HepG2 (cell line): ENCODE measurements at regions not wholly inside any gene's neighbourhood (a gene's known extent, or its start where the extent isn't known, plus 50 kb on each side); places are given as distances from the start of the nearest gene placed in this dataset.

Experiments
- CEBPB ChIP-seq: IDR thresholded peaks from 2 replicates; pipeline ENCODE4 v1.6.1; 2011; ENCODE audit warnings: low read depth, low read length, improper control_type of control experiment, borderline replicate concordance
- ETS1 ChIP-seq: sonication (generic); formaldehyde crosslinking; IDR thresholded peaks from 2 replicates; pipeline ENCODE4 v1.4.0; 2020; ENCODE audit warnings: missing genetic modification reagents
- GATA4 ChIP-seq: sonication (generic); IDR thresholded peaks from 2 replicates; pipeline ENCODE4 v1.6.1; 2016; ENCODE audit warnings: antibody characterized with exemption, low read depth, borderline replicate concordance
- HMGXB3 ChIP-seq: sonication (generic); formaldehyde crosslinking; IDR thresholded peaks from 2 replicates; pipeline ENCODE4 v1.4.0; 2020; ENCODE audit warnings: missing genetic modification reagents, borderline replicate concordance
- IRF2 ChIP-seq: IDR thresholded peaks from 2 replicates; pipeline ENCODE4 v1.6.1; 2018; ENCODE audit warnings: missing genetic modification reagents, missing compliant biosample characterization
- MBNL3 ChIP-seq: fragments of 250-450 bp; sonication (Bioruptor Pico); conservative IDR thresholded peaks from 2 replicates; pipeline ENCODE4 v1.8.0; 2022; ENCODE audit warnings: mild to moderate bottlenecking, inconsistent platforms
- NFATC3 ChIP-seq: sonication (generic); formaldehyde crosslinking; IDR thresholded peaks from 2 replicates; pipeline ENCODE4 v1.5.1; 2020; ENCODE audit warnings: mild to moderate bottlenecking, missing genetic modification reagents
- NONO ChIP-seq, 2 experiments: fragments of 450-650 bp in 1 of 2; sonication (generic) in 1 of 2; formaldehyde crosslinking in 1 of 2; IDR thresholded peaks in 1 of 2; conservative IDR thresholded peaks in 1 of 2; 2 replicates each; pipeline versions ENCODE4 v1.6.1 to v1.8.0; 2017 to 2022; ENCODE audit warnings: mild to moderate bottlenecking in 1 of 2, missing genetic modification reagents in 1 of 2, moderate library complexity in 1 of 2
- PCBP2 ChIP-seq: fragments of 200-400 bp; formaldehyde crosslinking; optimal IDR thresholded peaks from 2 replicates; pipeline ENCODE3; 2018; ENCODE audit warnings: low read length, low read depth; ENCODE audit not compliant: poor library complexity, severe bottlenecking
- PLRG1 ChIP-seq: fragments of 450-650 bp; conservative IDR thresholded peaks from 2 replicates; pipeline ENCODE4 v1.6.1; 2016
- RBM39 ChIP-seq: fragments of 200-400 bp; formaldehyde crosslinking; IDR thresholded peaks from one replicate; pipeline ENCODE4 v1.6.1; 2018; ENCODE audit warnings: antibody characterized with exemption, mild to moderate bottlenecking, low read depth, low read length; ENCODE audit not compliant: poor library complexity, severe bottlenecking
- TBP ChIP-seq: sonication (generic); formaldehyde crosslinking; IDR thresholded peaks from 2 replicates; pipeline ENCODE4 v1.5.0; 2020; ENCODE audit warnings: missing genetic modification reagents
- ZBTB3 ChIP-seq: sonication (generic); formaldehyde crosslinking; IDR thresholded peaks from 2 replicates; pipeline ENCODE4 v1.4.0; 2020; ENCODE audit warnings: low read depth, mild to moderate bottlenecking, moderate library complexity, missing genetic modification reagents, borderline replicate concordance
- ZBTB7A ChIP-seq: sonication (generic); formaldehyde crosslinking; IDR thresholded peaks from 2 replicates; pipeline ENCODE4 v1.8.0; 2022; ENCODE audit warnings: mild to moderate bottlenecking, missing genetic modification reagents
- ZNF34 ChIP-seq: sonication (generic); formaldehyde crosslinking; IDR thresholded peaks from 2 replicates; pipeline ENCODE4 v1.4.0; 2020; ENCODE audit warnings: mild to moderate bottlenecking, missing genetic modification reagents, borderline replicate concordance
- ZNF616 ChIP-seq: sonication (generic); formaldehyde crosslinking; IDR thresholded peaks from 2 replicates; pipeline ENCODE4 v1.5.0; 2020; ENCODE audit warnings: low read depth, mild to moderate bottlenecking, missing genetic modification reagents
- ZNF652 ChIP-seq: IDR thresholded peaks from 2 replicates; pipeline ENCODE4 v1.6.1; 2016; ENCODE audit warnings: low read depth, borderline replicate concordance
- ZNF782 ChIP-seq: sonication (generic); formaldehyde crosslinking; IDR thresholded peaks from 2 replicates; pipeline ENCODE4 v1.4.0; 2020; ENCODE audit warnings: missing genetic modification reagents, mild to moderate bottlenecking, borderline replicate concordance
- ZSCAN29 ChIP-seq: sonication (generic); formaldehyde crosslinking; conservative IDR thresholded peaks from 2 replicates; pipeline ENCODE4 v1.4.0; 2020; ENCODE audit warnings: mild to moderate bottlenecking, missing genetic modification reagents
- TF ChIP-seq, protein P1 (sequence below): sonication (generic); formaldehyde crosslinking; IDR thresholded peaks from 2 replicates; pipeline ENCODE4 v1.4.0; 2020; ENCODE audit warnings: missing genetic modification reagents
- TF ChIP-seq, protein P2 (sequence below): IDR thresholded peaks from 2 replicates; pipeline ENCODE4 v1.6.1; 2016; ENCODE audit warnings: missing compliant biosample characterization, missing genetic modification reagents, borderline replicate concordance

- peak; percentile 88 for TF ChIP-seq CEBPB
- TF ChIP-seq ZNF652 (CRISPR knock-in tag): no peak
- peak; percentile 87 for TF ChIP-seq IRF2 (CRISPR knock-in tag)
- TF ChIP-seq ZNF782: peak; percentile 99; the same call in 1 of the 2 replicates
- TF ChIP-seq ZBTB3 (CRISPR knock-in tag): peak; percentile 88
- 0 out of 2 replicates have a peak, but pooled peaks have one; percentile 38 for TF ChIP-seq NFATC3 (CRISPR knock-in tag)
- no peak for TF ChIP-seq NONO (IDR thresholded peaks at IDR 0.05)
- peak; percentile 93; the same call in 1 of the 2 replicates for TF ChIP-seq NONO (CRISPR knock-in tag; conservative IDR thresholded peaks at IDR 0.05)
- TF ChIP-seq, protein P1, sequence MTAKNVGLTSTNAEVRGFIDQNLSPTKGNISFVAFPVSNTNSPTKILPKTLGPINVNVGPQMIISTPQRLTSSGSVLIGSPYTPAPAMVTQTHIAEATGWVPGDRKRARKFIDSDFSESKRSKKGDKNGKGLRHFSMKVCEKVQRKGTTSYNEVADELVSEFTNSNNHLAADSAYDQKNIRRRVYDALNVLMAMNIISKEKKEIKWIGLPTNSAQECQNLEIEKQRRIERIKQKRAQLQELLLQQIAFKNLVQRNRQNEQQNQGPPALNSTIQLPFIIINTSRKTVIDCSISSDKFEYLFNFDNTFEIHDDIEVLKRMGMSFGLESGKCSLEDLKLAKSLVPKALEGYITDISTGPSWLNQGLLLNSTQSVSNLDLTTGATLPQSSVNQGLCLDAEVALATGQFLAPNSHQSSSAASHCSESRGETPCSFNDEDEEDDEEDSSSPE (CRISPR knock-in tag): peak; percentile 88
- TF ChIP-seq ZNF616 (CRISPR knock-in tag): no peak
- 0 out of 2 replicates have a peak, but pooled peaks have one; percentile 52 for TF ChIP-seq ZBTB7A (CRISPR knock-in tag)
- TF ChIP-seq RBM39: peak; percentile 86
- TF ChIP-seq, protein P2, sequence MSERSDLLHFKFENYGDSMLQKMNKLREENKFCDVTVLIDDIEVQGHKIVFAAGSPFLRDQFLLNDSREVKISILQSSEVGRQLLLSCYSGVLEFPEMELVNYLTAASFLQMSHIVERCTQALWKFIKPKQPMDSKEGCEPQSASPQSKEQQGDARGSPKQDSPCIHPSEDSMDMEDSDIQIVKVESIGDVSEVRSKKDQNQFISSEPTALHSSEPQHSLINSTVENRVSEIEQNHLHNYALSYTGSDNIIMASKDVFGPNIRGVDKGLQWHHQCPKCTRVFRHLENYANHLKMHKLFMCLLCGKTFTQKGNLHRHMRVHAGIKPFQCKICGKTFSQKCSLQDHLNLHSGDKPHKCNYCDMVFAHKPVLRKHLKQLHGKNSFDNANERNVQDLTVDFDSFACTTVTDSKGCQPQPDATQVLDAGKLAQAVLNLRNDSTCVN: peak; percentile 66; the same call in 1 of the 2 replicates
- peak; percentile 89; the same call in 1 of the 2 replicates for TF ChIP-seq ZNF34 (CRISPR knock-in tag)
- no peak for TF ChIP-seq TBP (CRISPR knock-in tag)
- TF ChIP-seq GATA4: peak; percentile 76; the same call in 1 of the 2 replicates
- no peak for TF ChIP-seq MBNL3 (CRISPR knock-in tag)
- TF ChIP-seq ZSCAN29 (CRISPR knock-in tag): peak; percentile 87; the same call in 1 of the 2 replicates
- TF ChIP-seq HMGXB3: 0 out of 2 replicates have a peak, but pooled peaks have one; percentile 12
- TF ChIP-seq ETS1 (CRISPR knock-in tag): peak; percentile 86; the same call in 1 of the 2 replicates
- TF ChIP-seq PLRG1: no peak
- TF ChIP-seq PCBP2: no peak
Observed at GRCh38 chr6:4018171-4018923, 60.6 kb downstream of the FAM217A start (continued).
